MM.1S (cell line): ENCODE measurements at regions not wholly inside any gene's neighbourhood (a gene's known extent, or its start where the extent isn't known, plus 50 kb on each side); places are given as distances from the start of the nearest gene placed in this dataset.

Experiments used
- DNase-seq: peaks from one replicate; pipeline ENCODE4 v3.0.0-alpha.2; 2015
- H2AFZ ChIP-seq: fragments of 300-600 bp; sonication (generic); 2 replicates; pipeline ENCODE4 v1.6.0; 2016; ENCODE audit warnings: antibody characterized with exemption, low read length
- H3F3A ChIP-seq: fragments of 300-600 bp; sonication (generic); 2 replicates; pipeline ENCODE4 v1.6.1; 2016; ENCODE audit warnings: mild to moderate bottlenecking, antibody characterized with exemption, low read length, moderate library complexity, mixed read lengths; ENCODE audit not compliant: insufficient read depth
- H3K27ac ChIP-seq: fragments of 300-600 bp; sonication (generic); 2 replicates; pipeline ENCODE4 v1.5.1; 2016; ENCODE audit warnings: mild to moderate bottlenecking, low read length
- H3K27me3 ChIP-seq: fragments of 300-600 bp; sonication (generic); replicated peaks from 2 replicates; pipeline ENCODE4 v1.6.0; 2016; ENCODE audit warnings: low read length; ENCODE audit not compliant: insufficient read depth
- H3K36me3 ChIP-seq: fragments of 300-600 bp; sonication (generic); replicated peaks from 2 replicates; pipeline ENCODE4 v1.6.1; 2016; ENCODE audit warnings: mild to moderate bottlenecking, low read length, mixed read lengths; ENCODE audit not compliant: insufficient read depth
- H3K4me1 ChIP-seq: fragments of 300-600 bp; sonication (generic); 2 replicates; pipeline ENCODE4 v1.6.1; 2016; ENCODE audit warnings: low read length, mixed read lengths
- H3K4me2 ChIP-seq: fragments of 300-600 bp; sonication (generic); 2 replicates; pipeline ENCODE4 v1.6.0; 2016; ENCODE audit warnings: low read depth, low read length
- H3K4me3 ChIP-seq: fragments of 300-600 bp; sonication (generic); 2 replicates; pipeline ENCODE4 v1.5.1; 2016; ENCODE audit warnings: low read length, mixed read lengths
- H3K79me2 ChIP-seq: fragments of 300-600 bp; sonication (generic); 2 replicates; pipeline ENCODE4 v1.6.1; 2016; ENCODE audit warnings: mixed run types, low read length, mixed read lengths
- H3K9ac ChIP-seq: fragments of 300-600 bp; sonication (generic); 2 replicates; pipeline ENCODE4 v1.6.1; 2016; ENCODE audit warnings: low read length, mixed read lengths
- H3K9me2 ChIP-seq: fragments of 300-600 bp; sonication (generic); replicated peaks from 2 replicates; pipeline ENCODE4 v1.6.1; 2016; ENCODE audit warnings: mild to moderate bottlenecking, low read length, mixed read lengths; ENCODE audit not compliant: insufficient read depth
- H3K9me3 ChIP-seq: fragments of 300-600 bp; sonication (generic); replicated peaks from 2 replicates; pipeline ENCODE4 v1.6.1; 2016; ENCODE audit warnings: mild to moderate bottlenecking, low read length, mixed read lengths; ENCODE audit not compliant: insufficient read depth
- H4K20me1 ChIP-seq: fragments of 300-600 bp; sonication (generic); 2 replicates; pipeline ENCODE4 v1.6.1; 2016; ENCODE audit warnings: mild to moderate bottlenecking, low read length, moderate library complexity, mixed read lengths; ENCODE audit not compliant: insufficient read depth
- CTCF ChIP-seq: fragments of 300-600 bp; sonication (generic); IDR thresholded peaks from 2 replicates; pipeline ENCODE4 v1.5.1; 2016; ENCODE audit warnings: antibody characterized with exemption, low read length, mixed read lengths
- EZH2 ChIP-seq: fragments of 300-600 bp; sonication (generic); optimal IDR thresholded peaks from 2 replicates; pipeline ENCODE3; 2017; ENCODE audit warnings: low read depth, mild to moderate bottlenecking, antibody characterized with exemption, low read length, mixed read lengths
- EZH2phosphoT487 ChIP-seq: fragments of 300-600 bp; sonication (generic); IDR thresholded peaks from 2 replicates; pipeline ENCODE4 v1.6.1; 2018; ENCODE audit warnings: antibody characterized with exemption, low read length

- H3F3A ChIP-seq: no peaks in the 10 kb centered on the region
- peaks cover 69% of the 10 kb centered on the region for H3K27me3 ChIP-seq
- H3K9me3 ChIP-seq: no peaks in the 10 kb centered on the region
- no peaks in the 10 kb centered on the region for H3K4me1 ChIP-seq
- DNase-seq: no peak
- no peaks in the 10 kb centered on the region for H3K79me2 ChIP-seq
- no peak overlapping the region for H3K4me2 ChIP-seq
- no peaks in the 10 kb centered on the region for H3K36me3 ChIP-seq
- H4K20me1 ChIP-seq: no peaks in the 10 kb centered on the region; the same call in 1 of the 2 replicates
- H3K9me2 ChIP-seq: no peaks in the 10 kb centered on the region
- TF ChIP-seq EZH2 (no peak), CTCF (no peak), EZH2phosphoT487 (no peak)
- no peak overlapping the region for H3K4me3 ChIP-seq
- H2AFZ ChIP-seq: no peak overlapping the region
- no peak overlapping the region for H3K9ac ChIP-seq
- no peak overlapping the region for H3K27ac ChIP-seq
Measured at GRCh38 chr10:71072131-71072822, 140.1 kb upstream of the UNC5B start.

- no peak for DNase-seq
- Histone ChIP-seq H3K9ac (no peak overlapping the region), H3K4me3 (no peak overlapping the region), H4K20me1 (no peaks in the 10 kb centered on the region; the same call in 1 of the 2 replicates), H3K27ac (no peak overlapping the region), H2AFZ (no peak overlapping the region), H3K9me2 (no peaks in the 10 kb centered on the region), H3K4me2 (no peak overlapping the region), H3K79me2 (no peaks in the 10 kb centered on the region), H3K4me1 (no peaks in the 10 kb centered on the region), H3K27me3 (peaks cover 74% of the 10 kb centered on the region), H3K36me3 (no peaks in the 10 kb centered on the region), H3F3A (no peaks in the 10 kb centered on the region), H3K9me3 (no peaks in the 10 kb centered on the region)
- TF ChIP-seq EZH2phosphoT487: no peak
- no peak for TF ChIP-seq EZH2
- TF ChIP-seq CTCF: no peak
Measured at GRCh38 chr10:71072823-71073210, 139.6 kb upstream of the UNC5B start.

GRCh38 chr10:71073451-71074175, 138.8 kb upstream of the UNC5B start:
- no peaks in the 10 kb centered on the region for H3K79me2 ChIP-seq
- H3K9me2 ChIP-seq: no peaks in the 10 kb centered on the region
- H2AFZ ChIP-seq: no peak overlapping the region
- no peak overlapping the region for H3K27ac ChIP-seq
- no peak for DNase-seq
- peaks cover 80% of the 10 kb centered on the region for H3K27me3 ChIP-seq
- H3K9ac ChIP-seq: no peak overlapping the region
- H4K20me1 ChIP-seq: no peaks in the 10 kb centered on the region; the same call in 1 of the 2 replicates
- H3K4me2 ChIP-seq: no peak overlapping the region
- no peak overlapping the region for H3K4me3 ChIP-seq
- H3F3A ChIP-seq: no peaks in the 10 kb centered on the region
- no peaks in the 10 kb centered on the region for H3K9me3 ChIP-seq
- H3K36me3 ChIP-seq: no peaks in the 10 kb centered on the region
- no peaks in the 10 kb centered on the region for H3K4me1 ChIP-seq
- no peak for TF ChIP-seq CTCF
